ENCODE measurements at regions not wholly inside any gene's neighbourhood (a gene's known extent, or its start where the extent isn't known, plus 50 kb on each side); places are given as distances from the start of the nearest gene placed in this dataset.

GRCh38 chr9:135198144-135198543 is 110.7 kb downstream of the OLFM1 start:
- Histone ChIP-seq H2BK12ac (ENCODE audit: low read length in 2 of 2) (no peak overlapping the region), H4K8ac (ENCODE audit: low read length) (no peak overlapping the region), H3K23ac (ENCODE audit: low read length in 2 of 2) (no peak overlapping the region), H3K4me1 (ENCODE audit: control insufficient read depth, insufficient read depth, low read depth, low read length) (no peaks in the 10 kb centered on the region), H2BK5ac (ENCODE audit: low read depth, low read length, poor library complexity, severe bottlenecking) (no peak overlapping the region), H2BK15ac (ENCODE audit: low read depth, poor library complexity, severe bottlenecking) (no peak overlapping the region), H3K18ac (ENCODE audit: low read depth in 1 of 2, low read length in 2 of 2) (no peak overlapping the region), H3K14ac (ENCODE audit: low read length in 2 of 2) (no peak overlapping the region), H2AK5ac (ENCODE audit: low read length, severe bottlenecking) (no peak overlapping the region), H3K27me3 (ENCODE audit: control insufficient read depth in 1 of 2, insufficient read depth in 1 of 2, low read length in 2 of 2) (peaks cover 0 to 45% of the 10 kb centered on the region in 2 experiments), H2AFZ (ENCODE audit: low read depth, low read length) (no peak overlapping the region), H3K27ac (ENCODE audit: low read length, poor library complexity, severe bottlenecking) (no peak overlapping the region), H3K9ac (ENCODE audit: low read length) (no peak overlapping the region), H3K4me3 (ENCODE audit: insufficient read depth in 1 of 2, low read depth in 1 of 2, low read length in 2 of 2) (no peak overlapping the region), H3K36me3 (ENCODE audit: control insufficient read depth in 1 of 2, insufficient read depth in 2 of 2, low read depth in 1 of 2, low read length in 2 of 2) (no peaks in the 10 kb centered on the region), H4K91ac (ENCODE audit: low read length) (no peak overlapping the region), H3K79me1 (replicated peaks; ENCODE audit: low read length, poor library complexity, severe bottlenecking) (no peaks in the 10 kb centered on the region), H3K4me2 (ENCODE audit: low read length, poor library complexity, severe bottlenecking) (no peak overlapping the region), H2BK120ac (ENCODE audit: low read depth, low read length) (no peak overlapping the region), H3K9me3 (ENCODE audit: control insufficient read depth, low read length) (no peaks in the 10 kb centered on the region), H3K4ac (ENCODE audit: low read depth in 1 of 2, low read length in 2 of 2) (no peak overlapping the region)
- 52% methylated on average over 15 of the region's 15 CpGs for WGBS
- DNase-seq: no peak

DNA sequence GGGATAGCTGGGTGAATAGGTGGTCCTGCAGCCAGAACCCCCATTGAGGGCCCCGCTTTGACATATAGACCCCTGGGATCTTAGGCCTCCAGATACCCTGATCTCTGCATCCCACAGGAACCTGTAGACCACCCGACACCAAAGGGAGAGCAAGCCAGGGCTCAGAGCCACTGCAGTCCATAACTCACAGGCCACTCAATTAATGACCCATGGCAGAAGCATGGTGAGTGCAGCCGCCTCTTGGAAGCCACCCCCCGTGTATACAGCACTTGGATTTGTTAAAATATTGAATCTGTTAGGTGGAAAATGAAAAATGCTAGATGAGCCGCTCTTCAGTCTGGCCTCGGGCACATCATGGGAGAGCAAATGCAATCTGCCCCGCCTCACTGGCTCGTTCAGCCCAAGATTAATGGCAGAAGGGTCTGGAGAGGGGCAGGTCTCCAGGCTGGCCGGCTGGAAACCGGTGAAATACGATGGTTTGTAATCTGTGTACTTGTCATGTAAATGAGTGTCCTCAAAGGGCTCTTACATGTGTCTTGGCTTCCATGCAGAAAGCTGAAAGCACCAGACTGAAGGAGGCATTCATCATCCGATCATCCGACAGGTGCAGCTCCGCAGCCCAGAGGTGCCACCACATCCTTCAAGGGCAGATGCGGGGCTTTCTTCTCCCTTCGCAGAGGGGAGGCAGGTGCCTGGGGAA is 111.3 kb downstream of the OLFM1 start:
- Histone ChIP-seq H4K8ac (ENCODE audit: low read length) (no peak overlapping the region), H3K36me3 (ENCODE audit: control insufficient read depth in 1 of 2, insufficient read depth in 2 of 2, low read depth in 1 of 2, low read length in 2 of 2) (no peaks in the 10 kb centered on the region), H3K18ac (ENCODE audit: low read depth in 1 of 2, low read length in 2 of 2) (no peak overlapping the region), H3K27ac (ENCODE audit: low read length, poor library complexity, severe bottlenecking) (no peak overlapping the region), H3K4me3 (ENCODE audit: insufficient read depth in 1 of 2, low read depth in 1 of 2, low read length in 2 of 2) (no peak overlapping the region), H3K4ac (ENCODE audit: low read depth in 1 of 2, low read length in 2 of 2) (no peak overlapping the region), H2AFZ (ENCODE audit: low read depth, low read length) (no peak overlapping the region), H2BK120ac (ENCODE audit: low read depth, low read length) (no peak overlapping the region), H2BK15ac (ENCODE audit: low read depth, poor library complexity, severe bottlenecking) (no peak overlapping the region), H3K79me1 (replicated peaks; ENCODE audit: low read length, poor library complexity, severe bottlenecking) (no peaks in the 10 kb centered on the region), H3K14ac (ENCODE audit: low read length in 2 of 2) (no peak overlapping the region), H2BK5ac (ENCODE audit: low read depth, low read length, poor library complexity, severe bottlenecking) (no peak overlapping the region), H2BK12ac (ENCODE audit: low read length in 2 of 2) (no peak overlapping the region), H2AK5ac (ENCODE audit: low read length, severe bottlenecking) (no peak overlapping the region), H4K91ac (ENCODE audit: low read length) (no peak overlapping the region), H3K4me2 (ENCODE audit: low read length, poor library complexity, severe bottlenecking) (no peak overlapping the region), H3K9me3 (ENCODE audit: control insufficient read depth, low read length) (no peaks in the 10 kb centered on the region), H3K9ac (ENCODE audit: low read length) (no peak overlapping the region), H3K27me3 (ENCODE audit: control insufficient read depth in 1 of 2, insufficient read depth in 1 of 2, low read length in 2 of 2) (peaks cover 0 to 40% of the 10 kb centered on the region in 2 experiments), H3K23ac (ENCODE audit: low read length in 2 of 2) (no peak overlapping the region), H3K4me1 (ENCODE audit: control insufficient read depth, insufficient read depth, low read depth, low read length) (no peaks in the 10 kb centered on the region)
- WGBS: 59% methylated on average over 15 of the region's 16 CpGs
- no peak for DNase-seq

- DNase-seq: no peak
- no peak overlapping the region for H3K23ac ChIP-seq (ENCODE audit: low read length in 2 of 2)
- no peak overlapping the region for H2BK12ac ChIP-seq (ENCODE audit: low read length in 2 of 2)
- H2BK15ac ChIP-seq (ENCODE audit: low read depth, poor library complexity, severe bottlenecking): no peak overlapping the region
- no peak overlapping the region for H3K4me2 ChIP-seq (ENCODE audit: low read length, poor library complexity, severe bottlenecking)
- no peaks in the 10 kb centered on the region for H3K36me3 ChIP-seq (ENCODE audit: control insufficient read depth in 1 of 2, insufficient read depth in 2 of 2, low read depth in 1 of 2, low read length in 2 of 2)
- no peak overlapping the region for H3K9ac ChIP-seq (ENCODE audit: low read length)
- H3K14ac ChIP-seq (ENCODE audit: low read length in 2 of 2): no peak overlapping the region
- H3K4me3 ChIP-seq (ENCODE audit: insufficient read depth in 1 of 2, low read depth in 1 of 2, low read length in 2 of 2): no peak overlapping the region
- H3K27me3 ChIP-seq (ENCODE audit: control insufficient read depth in 1 of 2, insufficient read depth in 1 of 2, low read length in 2 of 2): peaks cover 0 to 39% of the 10 kb centered on the region in 2 experiments
- no peak overlapping the region for H2AK5ac ChIP-seq (ENCODE audit: low read length, severe bottlenecking)
- no peak overlapping the region for H3K4ac ChIP-seq (ENCODE audit: low read depth in 1 of 2, low read length in 2 of 2)
- no peak overlapping the region for H2AFZ ChIP-seq (ENCODE audit: low read depth, low read length)
- 69% methylated on average over 5 of the region's 5 CpGs for WGBS
- no peaks in the 10 kb centered on the region for H3K9me3 ChIP-seq (ENCODE audit: control insufficient read depth, low read length)
- H3K79me1 ChIP-seq (replicated peaks; ENCODE audit: low read length, poor library complexity, severe bottlenecking): no peaks in the 10 kb centered on the region
- no peak overlapping the region for H2BK5ac ChIP-seq (ENCODE audit: low read depth, low read length, poor library complexity, severe bottlenecking)
- H3K27ac ChIP-seq (ENCODE audit: low read length, poor library complexity, severe bottlenecking): no peak overlapping the region
- H3K18ac ChIP-seq (ENCODE audit: low read depth in 1 of 2, low read length in 2 of 2): no peak overlapping the region
- no peak overlapping the region for H2BK120ac ChIP-seq (ENCODE audit: low read depth, low read length)
- H3K4me1 ChIP-seq (ENCODE audit: control insufficient read depth, insufficient read depth, low read depth, low read length): no peaks in the 10 kb centered on the region
- H4K91ac ChIP-seq (ENCODE audit: low read length): no peak overlapping the region
- H4K8ac ChIP-seq (ENCODE audit: low read length): no peak overlapping the region
Observed at GRCh38 chr9:135199489-135199888, 112.0 kb downstream of the OLFM1 start.

DNA sequence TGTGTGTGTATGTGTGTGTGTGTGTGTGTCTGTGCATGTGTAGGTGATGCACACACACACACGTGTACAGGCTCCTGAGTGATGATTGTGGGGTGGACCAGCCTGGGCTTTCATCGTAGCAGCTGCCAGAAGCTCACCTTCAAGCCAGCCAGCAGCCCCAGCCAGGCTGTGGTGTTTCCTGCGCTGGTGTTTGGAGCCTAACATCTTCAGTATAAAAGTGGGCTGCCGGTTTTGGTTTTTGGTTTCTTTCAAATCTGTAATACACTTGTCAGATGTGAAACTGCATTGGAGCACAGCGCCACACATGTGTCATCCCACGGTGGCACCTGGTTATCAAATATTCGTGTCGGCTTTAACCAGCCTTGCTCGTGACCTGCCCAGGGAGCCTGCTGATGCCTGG is 114.2 kb downstream of the OLFM1 start:
- Histone ChIP-seq H3K36me3 (ENCODE audit: control insufficient read depth in 1 of 2, insufficient read depth in 2 of 2, low read depth in 1 of 2, low read length in 2 of 2) (no peaks in the 10 kb centered on the region), H4K8ac (ENCODE audit: low read length) (no peak overlapping the region), H3K79me1 (replicated peaks; ENCODE audit: low read length, poor library complexity, severe bottlenecking) (no peaks in the 10 kb centered on the region), H2AK5ac (ENCODE audit: low read length, severe bottlenecking) (no peak overlapping the region), H3K4me3 (ENCODE audit: insufficient read depth in 1 of 2, low read depth in 1 of 2, low read length in 2 of 2) (no peak overlapping the region), H4K91ac (ENCODE audit: low read length) (no peak overlapping the region), H2BK12ac (ENCODE audit: low read length in 2 of 2) (no peak overlapping the region), H3K9ac (ENCODE audit: low read length) (no peak overlapping the region), H3K23ac (ENCODE audit: low read length in 2 of 2) (no peak overlapping the region), H3K18ac (ENCODE audit: low read depth in 1 of 2, low read length in 2 of 2) (no peak overlapping the region), H3K4ac (ENCODE audit: low read depth in 1 of 2, low read length in 2 of 2) (no peak overlapping the region), H2AFZ (ENCODE audit: low read depth, low read length) (no peak overlapping the region), H2BK5ac (ENCODE audit: low read depth, low read length, poor library complexity, severe bottlenecking) (no peak overlapping the region), H3K27me3 (ENCODE audit: control insufficient read depth in 1 of 2, insufficient read depth in 1 of 2, low read length in 2 of 2) (peaks cover 0 to 38% of the 10 kb centered on the region in 2 experiments), H3K4me2 (ENCODE audit: low read length, poor library complexity, severe bottlenecking) (no peak overlapping the region), H3K4me1 (ENCODE audit: control insufficient read depth, insufficient read depth, low read depth, low read length) (no peaks in the 10 kb centered on the region), H2BK120ac (ENCODE audit: low read depth, low read length) (no peak overlapping the region), H3K27ac (ENCODE audit: low read length, poor library complexity, severe bottlenecking) (no peak overlapping the region), H2BK15ac (ENCODE audit: low read depth, poor library complexity, severe bottlenecking) (no peak overlapping the region), H3K9me3 (ENCODE audit: control insufficient read depth, low read length) (no peaks in the 10 kb centered on the region), H3K14ac (ENCODE audit: low read length in 2 of 2) (no peak overlapping the region)
- WGBS: 79% methylated on average over 9 of the region's 9 CpGs
- no peak for DNase-seq

All from mesenchymal stem cell (in vitro differentiated cells and primary cell).